GM23338 (cell line): ENCODE measurements at regions not wholly inside any gene's neighbourhood (a gene's known extent, or its start where the extent isn't known, plus 50 kb on each side); places are given as distances from the start of the nearest gene placed in this dataset.

Experiments used
- ATAC-seq: fragments of 200-7000 bp; cut with Tn5 transposase; 3 replicates; pipeline ENCODE4 v1.9.1; 2020
- DNase-seq: peaks from one replicate; pipeline ENCODE4 v3.0.0-alpha.2; 2015; ENCODE audit warnings: low spot score
- H2AFZ ChIP-seq: fragments of 200-600 bp; sonication (generic); 2 replicates; pipeline ENCODE4 v1.8.0; 2016; ENCODE audit warnings: antibody characterized with exemption, mild to moderate bottlenecking, moderate library complexity
- H3F3A ChIP-seq: fragments of 200-600 bp; sonication (generic); replicated peaks from 2 replicates; pipeline ENCODE4 v1.8.0; 2017; ENCODE audit warnings: antibody characterized with exemption, mixed run types, low read depth
- H3K27ac ChIP-seq: fragments of 200-600 bp; sonication (generic); 2 replicates; pipeline ENCODE4 v1.6.1; 2016; ENCODE audit warnings: low read depth
- H3K27me3 ChIP-seq: fragments of 200-600 bp; sonication (generic); 2 replicates; pipeline ENCODE4 v1.8.0; 2016; ENCODE audit warnings: mild to moderate bottlenecking, mixed run types, moderate library complexity; ENCODE audit not compliant: insufficient read depth
- H3K36me3 ChIP-seq: fragments of 200-600 bp; sonication (generic); 2 replicates; pipeline ENCODE4 v1.8.0; 2016; ENCODE audit warnings: mild to moderate bottlenecking; ENCODE audit not compliant: insufficient read depth
- H3K4me1 ChIP-seq: fragments of 200-600 bp; sonication (generic); 2 replicates; pipeline ENCODE4 v1.8.0; 2016; ENCODE audit warnings: mild to moderate bottlenecking, moderate library complexity; ENCODE audit not compliant: insufficient read depth
- H3K4me2 ChIP-seq: fragments of 200-600 bp; sonication (generic); 2 replicates; pipeline ENCODE4 v1.7.1; 2017; ENCODE audit warnings: mixed run types
- H3K4me3 ChIP-seq: fragments of 200-600 bp; sonication (generic); 2 replicates; pipeline ENCODE4 v1.6.1; 2016; ENCODE audit warnings: mixed run types
- H3K79me2 ChIP-seq: fragments of 200-600 bp; sonication (generic); replicated peaks from 2 replicates; pipeline ENCODE4 v1.8.0; 2017; ENCODE audit warnings: mild to moderate bottlenecking; ENCODE audit not compliant: insufficient read depth
- H3K9me2 ChIP-seq: fragments of 200-600 bp; sonication (generic); 2 replicates; pipeline ENCODE4 v1.8.0; 2017; ENCODE audit not compliant: insufficient read depth
- H4K20me1 ChIP-seq: fragments of 200-600 bp; sonication (generic); replicated peaks from 2 replicates; pipeline ENCODE4 v1.8.0; 2017; ENCODE audit warnings: mild to moderate bottlenecking; ENCODE audit not compliant: insufficient read depth
- H3K27ac Mint-ChIP-seq: 2 replicates; pipeline ENCODE4 v1.8.0; 2020; ENCODE audit warnings: inconsistent platforms, mild to moderate bottlenecking, moderate library complexity, mixed read lengths
- H3K27me3 Mint-ChIP-seq: 3 replicates; pipeline ENCODE4 v1.8.0; 2022; ENCODE audit warnings: low read depth, mild to moderate bottlenecking, moderate library complexity, mixed read lengths, inconsistent platforms; ENCODE audit not compliant: insufficient read depth, poor library complexity
- H3K36me3 Mint-ChIP-seq: 3 replicates; pipeline ENCODE4 v1.8.0; 2021; ENCODE audit warnings: low read depth, mild to moderate bottlenecking, inconsistent platforms, moderate library complexity, mixed read lengths
- H3K4me1 Mint-ChIP-seq: 3 replicates; pipeline ENCODE4 v1.8.0; 2020; ENCODE audit warnings: mild to moderate bottlenecking, inconsistent platforms, mixed read lengths
- H3K4me3 Mint-ChIP-seq: 3 replicates; pipeline ENCODE4 v1.8.0; 2021; ENCODE audit warnings: moderate library complexity, mild to moderate bottlenecking, inconsistent platforms, mixed read lengths
- H3K9me3 Mint-ChIP-seq: 3 replicates; pipeline ENCODE4 v1.8.0; 2020; ENCODE audit warnings: moderate library complexity, mild to moderate bottlenecking, inconsistent platforms, mixed read lengths
- CREB1 ChIP-seq: fragments of 250-450 bp; sonication (Bioruptor Pico); IDR thresholded peaks from 2 replicates; pipeline ENCODE4 v1.5.0; 2020; ENCODE audit warnings: low read depth, mild to moderate bottlenecking, moderate library complexity
- CTCF ChIP-seq, 2 experiments: fragments of 200-600 bp in 1 of 2; sonication (generic) in 1 of 2; conservative IDR thresholded peaks; 2 replicates each; pipeline versions ENCODE4 v1.5.1 to v1.6.1; 2016 to 2017; ENCODE audit warnings: antibody characterized with exemption in 2 of 2, low read depth in 2 of 2, mild to moderate bottlenecking in 2 of 2, moderate library complexity in 1 of 2
- ETS1 ChIP-seq: IDR thresholded peaks from 2 replicates; pipeline ENCODE4 v1.6.1; 2016; ENCODE audit warnings: antibody characterized with exemption
- EZH2 ChIP-seq: fragments of 200-600 bp; sonication (generic); IDR thresholded peaks from one replicate; pipeline ENCODE4 v1.8.0; 2017; ENCODE audit warnings: antibody characterized with exemption, mild to moderate bottlenecking, low read depth; ENCODE audit not compliant: unreplicated experiment
- EZH2phosphoT487 ChIP-seq: fragments of 200-600 bp; sonication (generic); IDR thresholded peaks from one replicate; pipeline ENCODE4 v1.8.1; 2018; ENCODE audit warnings: antibody characterized with exemption; ENCODE audit not compliant: unreplicated experiment
- JUNB ChIP-seq: IDR thresholded peaks from one replicate; pipeline ENCODE4 v1.6.1; 2016; ENCODE audit warnings: antibody characterized with exemption; ENCODE audit not compliant: unreplicated experiment
- NANOG ChIP-seq: IDR thresholded peaks from 2 replicates; pipeline ENCODE4 v1.6.1; 2016; ENCODE audit warnings: antibody characterized with exemption, borderline replicate concordance
- POLR2AphosphoS5 ChIP-seq: IDR thresholded peaks from 2 replicates; pipeline ENCODE4 v1.6.1; 2016; ENCODE audit warnings: antibody characterized with exemption, low read depth
- REST ChIP-seq: IDR thresholded peaks from one replicate; pipeline ENCODE4 v1.6.1; 2018; ENCODE audit warnings: antibody characterized with exemption; ENCODE audit not compliant: unreplicated experiment
- STAT1 ChIP-seq: IDR thresholded peaks from one replicate; pipeline ENCODE4 v1.6.1; 2016; ENCODE audit warnings: antibody characterized with exemption; ENCODE audit not compliant: unreplicated experiment
- ZNF114 ChIP-seq: fragments of 250-450 bp; sonication (Bioruptor Pico); IDR thresholded peaks from 2 replicates; pipeline ENCODE4 v1.5.0; 2020; ENCODE audit warnings: mild to moderate bottlenecking, moderate library complexity
- ZNF331 ChIP-seq: fragments of 250-450 bp; sonication (Bioruptor Pico); IDR thresholded peaks from 2 replicates; pipeline ENCODE4 v1.5.0; 2020; ENCODE audit warnings: low read depth, mild to moderate bottlenecking, moderate library complexity
- ZNF462 ChIP-seq: fragments of 250-450 bp; sonication (Bioruptor Pico); IDR thresholded peaks from 2 replicates; pipeline ENCODE4 v1.5.0; 2020; ENCODE audit warnings: mild to moderate bottlenecking, moderate library complexity

- Histone ChIP-seq H4K20me1 (no peaks in the 10 kb centered on the region), H3F3A (no peaks in the 10 kb centered on the region), H3K27ac (no peak overlapping the region), H3K79me2 (no peaks in the 10 kb centered on the region), H2AFZ (peak overlapping the region; percentile 1; the same call in 1 of the 2 replicates), H3K36me3 (no peaks in the 10 kb centered on the region), H3K4me1 (peaks cover 5% of the 10 kb centered on the region; the same call in 1 of the 2 replicates), H3K4me3 (no peak overlapping the region), H3K27me3 (no peaks in the 10 kb centered on the region), H3K4me2 (no peak overlapping the region), H3K9me2 (0 out of 2 replicates have a peak, but pooled peaks cover 4% of the 10 kb centered on the region)
- TF ChIP-seq STAT1 (no peak), EZH2phosphoT487 (no peak), ETS1 (no peak), ZNF331 (CRISPR knock-in tag) (no peak), EZH2 (no peak), POLR2AphosphoS5 (no peak), ZNF462 (CRISPR knock-in tag) (no peak), CREB1 (CRISPR knock-in tag) (no peak), REST (no peak), ZNF114 (CRISPR knock-in tag) (no peak), CTCF (conservative IDR thresholded peaks at IDR 0.05; ENCODE audit: low read depth in 2 of 2) (no peak), NANOG (no peak), JUNB (no peak)
- Mint-ChIP-seq H3K27ac (peak overlapping the region; percentile 2; the same call in 1 of the 2 replicates), H3K9me3 (no peaks in the 10 kb centered on the region), H3K4me1 (peaks cover 13% of the 10 kb centered on the region), H3K36me3 (no peaks in the 10 kb centered on the region), H3K4me3 (no peak overlapping the region), H3K27me3 (peaks cover 4% of the 10 kb centered on the region)
- DNase-seq (no peak), ATAC-seq (no peak)
These were observed 272.1 kb upstream of the SGK1 start for GRCh38 chr6:134590004-134590403.
